Activated CD4-positive, alpha-beta T cell treated with anti-CD3 and anti-CD28 coated beads, Interleukin-2, Interleukin-4, amounts not matched to agents 100 ng/mL and 50 ng/mL, durations not matched to agents 16 hours and 8 hours (primary cell): ENCODE measurements at regions not wholly inside any gene's neighbourhood (a gene's known extent, or its start where the extent isn't known, plus 50 kb on each side); places are given as distances from the start of the nearest gene placed in this dataset.
A peak's percentile ranks its signal among the peaks of the same experiment; 100 is the strongest.
"Not testable (repeated sequence)": the region's sequence is repeated elsewhere in the genome, so short reads cannot be mapped to it uniquely, and the experiment has no call there.

Experiments used
- DNase-seq: peaks from one replicate; pipeline ENCODE4 v3.0.0-alpha.2; 2020; ENCODE audit warnings: low spot score

- no peak for DNase-seq
Measured at GRCh38 chr12:59084511-59085375, 164.4 kb upstream of the LRIG3 start.

- no peak for DNase-seq
Measured at GRCh38 chr12:59082952-59083351, 162.6 kb upstream of the LRIG3 start.

- no peak for DNase-seq
Measured at GRCh38 chr12:59080101-59080500, 159.8 kb upstream of the LRIG3 start.

GRCh38 chr12:59079472-59079871 lies 159.2 kb upstream of the LRIG3 start:
- no peak for DNase-seq

- DNase-seq: no peak
Measured at GRCh38 chr12:59079002-59079401, 158.7 kb upstream of the LRIG3 start.

GRCh38 chr12:59077575-59078426 lies 157.5 kb upstream of the LRIG3 start:
- DNase-seq: no peak

DNA sequence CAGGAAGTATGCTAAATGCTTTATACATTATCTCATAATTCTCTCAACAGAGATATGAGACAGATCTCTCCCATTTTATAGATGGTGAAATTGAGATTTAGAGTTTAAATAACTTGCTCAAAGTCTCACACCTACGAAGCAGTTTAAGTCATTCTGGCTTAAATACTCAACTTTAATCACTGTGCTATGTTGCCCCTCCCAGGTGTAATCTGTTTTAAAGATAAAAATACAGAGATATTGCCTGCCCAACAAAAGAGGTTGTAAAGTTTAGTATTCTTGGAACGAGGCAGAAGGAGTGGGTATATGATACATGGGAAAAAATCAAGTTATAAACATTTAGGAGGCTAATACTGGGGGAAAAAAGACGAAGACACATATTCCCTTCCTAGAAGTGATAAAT lies 156.8 kb upstream of the LRIG3 start:
- DNase-seq: no peak

DNA sequence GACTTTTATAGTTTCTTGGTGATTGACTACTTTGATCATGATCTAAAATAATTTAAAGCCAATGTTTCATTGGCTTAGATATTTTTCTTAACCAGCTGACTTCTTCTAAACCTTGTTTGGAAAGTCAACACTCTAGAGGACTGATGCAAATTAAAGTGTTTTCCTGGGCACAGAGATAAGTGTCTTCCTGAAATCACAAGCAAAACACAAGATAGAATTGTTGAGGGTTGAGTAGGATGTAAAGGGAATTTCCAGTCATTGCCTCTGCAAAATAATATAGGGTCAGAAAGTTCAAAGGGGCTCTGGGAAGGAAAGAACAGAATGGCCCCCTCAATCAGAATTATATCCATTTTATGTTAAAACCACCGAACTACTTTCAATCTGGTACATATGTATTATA lies 156.3 kb upstream of the LRIG3 start:
- DNase-seq: no peak

- DNase-seq: no peak
Measured at GRCh38 chr12:59075968-59076490, 155.7 kb upstream of the LRIG3 start.

- DNase-seq: no peak
Measured at GRCh38 chr12:59075141-59075540, 154.8 kb upstream of the LRIG3 start.

DNA sequence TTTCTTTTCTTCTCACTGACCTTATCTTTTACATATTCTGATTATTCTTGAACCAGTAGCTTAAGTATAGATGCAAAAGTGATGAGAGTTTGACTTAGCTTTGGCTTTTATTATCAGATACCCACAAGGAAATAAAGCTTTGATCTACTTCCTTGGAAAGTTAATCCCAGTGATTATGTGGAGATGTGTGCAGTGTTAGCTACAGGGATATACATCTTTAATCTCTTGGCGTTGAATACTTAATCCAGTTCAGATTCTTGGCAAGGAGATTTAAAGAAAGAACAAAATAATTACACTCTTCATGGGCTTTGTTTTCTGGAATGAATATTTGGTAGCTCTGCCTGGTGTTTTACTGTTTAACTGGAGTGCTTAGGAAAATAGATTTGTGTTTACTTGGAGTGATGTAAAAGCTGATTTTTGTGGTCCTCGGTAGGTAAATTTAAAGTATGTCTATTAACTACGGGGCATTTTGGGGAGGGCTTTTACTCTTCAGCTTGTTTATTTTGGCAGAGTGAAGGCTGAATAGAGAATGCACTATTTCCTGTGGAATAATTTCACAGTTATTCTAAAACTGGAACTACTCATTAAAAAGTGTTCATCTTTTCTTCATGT lies 150.1 kb upstream of the LRIG3 start:
- DNase-seq: no peak

DNA sequence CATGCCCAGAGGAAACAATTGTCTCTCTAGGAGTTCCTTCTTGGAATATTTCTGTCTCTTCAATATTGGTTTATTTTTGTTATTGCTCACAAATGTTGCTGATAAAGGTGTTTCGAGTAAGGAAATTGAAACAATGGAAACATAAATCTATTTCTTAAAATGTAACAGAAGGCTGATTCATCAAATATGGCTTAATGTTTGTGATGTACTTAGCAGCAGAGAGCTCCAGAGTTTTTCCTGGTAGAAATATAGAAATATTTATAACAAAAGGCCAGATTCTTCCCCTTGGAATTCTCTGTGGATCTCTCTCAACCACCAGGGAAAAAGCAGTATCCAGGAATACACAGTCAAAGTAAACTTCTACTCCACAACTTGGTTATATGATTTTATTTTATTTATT lies 149.2 kb upstream of the LRIG3 start:
- no peak for DNase-seq

- DNase-seq: no peak
Measured at GRCh38 chr12:59068436-59068835, 148.1 kb upstream of the LRIG3 start.

- DNase-seq: no peak
Measured at GRCh38 chr12:59067083-59067482, 146.8 kb upstream of the LRIG3 start.

GRCh38 chr12:59066445-59066844 lies 146.1 kb upstream of the LRIG3 start:
- no peak for DNase-seq

GRCh38 chr12:59059088-59059935 lies 139.0 kb upstream of the LRIG3 start:
- DNase-seq: no peak

DNA sequence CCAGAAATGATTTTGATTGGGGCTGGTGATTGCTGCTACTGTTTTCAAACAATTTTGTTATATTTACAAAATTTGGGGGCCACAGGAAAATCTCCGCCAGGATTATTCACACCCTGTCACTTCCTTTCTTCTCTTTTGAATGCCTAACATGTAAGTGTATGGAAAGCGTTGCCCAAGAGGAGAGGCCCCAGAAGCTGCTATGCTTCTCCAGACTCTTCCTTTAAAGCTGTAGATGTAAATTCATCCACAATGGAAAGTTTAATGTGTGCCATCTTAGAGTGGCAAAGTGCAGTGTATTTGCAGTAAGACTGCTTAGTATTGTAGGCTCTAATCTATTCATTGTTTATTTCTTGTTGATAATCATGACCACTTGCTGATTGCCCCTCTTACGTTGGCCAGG lies 136.7 kb upstream of the LRIG3 start:
- no peak for DNase-seq

DNA sequence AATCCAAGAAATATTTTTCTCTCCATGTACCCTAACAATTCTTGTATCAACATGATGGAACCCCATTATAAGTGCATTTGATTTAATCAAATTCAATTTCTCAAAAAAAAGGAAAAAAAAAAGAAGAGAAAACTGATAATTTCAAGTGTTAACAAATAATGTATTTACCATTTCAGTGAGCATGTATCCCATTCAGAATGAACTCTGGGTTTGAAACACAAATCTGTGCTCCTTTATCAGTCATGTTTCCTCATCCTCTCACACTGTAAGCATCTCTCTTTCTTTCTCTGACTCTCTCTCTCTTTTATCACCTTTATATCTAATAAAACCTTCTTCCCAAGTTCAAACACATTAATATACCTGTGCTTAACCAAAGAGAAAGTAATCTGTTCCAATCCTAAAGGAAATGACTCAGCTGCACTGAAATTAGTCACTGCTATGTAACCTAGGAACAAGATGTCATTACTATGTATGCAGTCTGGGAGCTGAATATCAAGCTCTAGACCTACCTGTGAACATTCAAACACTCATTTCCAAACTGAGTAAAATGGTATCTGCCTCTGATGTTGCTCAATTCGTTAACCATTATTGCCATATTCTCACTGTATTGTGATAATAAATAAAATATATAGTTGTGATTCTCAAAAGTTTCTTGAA lies 135.0 kb upstream of the LRIG3 start:
- DNase-seq: peak; percentile 50

GRCh38 chr12:59053266-59053899 lies 133.1 kb upstream of the LRIG3 start:
- DNase-seq: not testable (repeated sequence)

- no peak for DNase-seq
Measured at GRCh38 chr12:59046763-59047534, 126.6 kb upstream of the LRIG3 start.
